Fibroblast of lung (primary cell): ENCODE measurements at regions not wholly inside any gene's neighbourhood (a gene's known extent, or its start where the extent isn't known, plus 50 kb on each side); places are given as distances from the start of the nearest gene placed in this dataset.

ENCODE experiments used
- DNase-seq, 2 donors: peaks; one replicate each; pipeline versions ENCODE4 v3.0.0 to v3.0.0-alpha.2; 2010; ENCODE audit warnings: low read depth in 2 of 2
- H2AFZ ChIP-seq: 2 replicates; pipeline ENCODE4 v1.5.1; 2012; ENCODE audit warnings: low read length, control low read depth, inconsistent platforms
- H3K27ac ChIP-seq: 2 replicates; pipeline ENCODE4 v1.5.1; 2011; ENCODE audit warnings: low read length, control low read depth; ENCODE audit not compliant: insufficient read depth
- H3K27me3 ChIP-seq: 2 replicates; pipeline ENCODE4 v1.5.1; 2011; ENCODE audit warnings: mild to moderate bottlenecking, low read length; ENCODE audit not compliant: control insufficient read depth, insufficient read depth
- H3K36me3 ChIP-seq: 2 replicates; pipeline ENCODE4 v1.5.1; 2011; ENCODE audit warnings: low read length; ENCODE audit not compliant: control insufficient read depth, insufficient read depth
- H3K4me1 ChIP-seq: 2 replicates; pipeline ENCODE4 v1.5.1; 2011; ENCODE audit warnings: low read length; ENCODE audit not compliant: control insufficient read depth, insufficient read depth; ENCODE audit errors: extremely low read depth
- H3K4me2 ChIP-seq: 2 replicates; pipeline ENCODE4 v1.5.1; 2011; ENCODE audit warnings: low read length, control low read depth; ENCODE audit not compliant: insufficient read depth; ENCODE audit errors: extremely low read depth
- H3K4me3 ChIP-seq, 4 experiments: fragments of 200-600 bp in 1 of 4; sonication (generic) in 1 of 4; replicated peaks in 1 of 4; 2 replicates each; pipeline ENCODE4 v1.5.1; 2011 to 2016; ENCODE audit warnings: low read length in 4 of 4, low read depth in 3 of 4, mild to moderate bottlenecking in 3 of 4, control low read depth in 2 of 4, inconsistent platforms in 1 of 4, mixed read lengths in 1 of 4; ENCODE audit not compliant: insufficient read depth in 1 of 4; ENCODE audit errors: control extremely low read depth in 1 of 4
- H3K79me2 ChIP-seq: 2 replicates; pipeline ENCODE4 v1.5.1; 2012; ENCODE audit warnings: mild to moderate bottlenecking, low read length, inconsistent platforms; ENCODE audit not compliant: control insufficient read depth, insufficient read depth
- H3K9ac ChIP-seq: 2 replicates; pipeline ENCODE4 v1.5.1; 2011; ENCODE audit warnings: mild to moderate bottlenecking, low read length, control low read depth; ENCODE audit not compliant: insufficient read depth
- H3K9me3 ChIP-seq: 2 replicates; pipeline ENCODE4 v1.5.1; 2012; ENCODE audit warnings: low read depth, low read length; ENCODE audit not compliant: control insufficient read depth, insufficient read depth
- H4K20me1 ChIP-seq: 2 replicates; pipeline ENCODE4 v1.5.1; 2011; ENCODE audit warnings: low read length; ENCODE audit not compliant: control insufficient read depth, insufficient read depth; ENCODE audit errors: extremely low read depth
- CTCF ChIP-seq, 2 donors: IDR thresholded peaks in 1 of 2; conservative IDR thresholded peaks in 1 of 2; 1 replicate in 1 of 2; 2 replicates in 1 of 2; pipeline ENCODE4 v1.5.1; 2011 to 2012; ENCODE audit warnings: low read length in 2 of 2, control low read depth in 1 of 2, inconsistent platforms in 1 of 2, low read depth in 1 of 2, mild to moderate bottlenecking in 1 of 2
- EZH2 ChIP-seq: IDR thresholded peaks from 2 replicates; pipeline ENCODE4 v1.5.1; 2012; ENCODE audit warnings: low read length, control low read depth, mild to moderate bottlenecking; ENCODE audit errors: missing control alignments

GRCh38 chr12:91928501-91928900 lies 217.1 kb downstream of the BTG1 start:
- H3K4me2 ChIP-seq = no peak overlapping the region
- no peak overlapping the region for H3K27ac ChIP-seq
- H3K4me1 ChIP-seq = no peaks in the 10 kb centered on the region
- no peaks in the 10 kb centered on the region for H3K9me3 ChIP-seq
- no peaks in the 10 kb centered on the region for H4K20me1 ChIP-seq
- H3K27me3 ChIP-seq = no peaks in the 10 kb centered on the region
- no peak overlapping the region for H3K9ac ChIP-seq
- H3K79me2 ChIP-seq = no peaks in the 10 kb centered on the region
- TF ChIP-seq EZH2 = no peak
- no peaks in the 10 kb centered on the region for H3K36me3 ChIP-seq
- H3K4me3 ChIP-seq = no peak overlapping the region
- H2AFZ ChIP-seq = no peak overlapping the region
- DNase-seq = no peak

DNA sequence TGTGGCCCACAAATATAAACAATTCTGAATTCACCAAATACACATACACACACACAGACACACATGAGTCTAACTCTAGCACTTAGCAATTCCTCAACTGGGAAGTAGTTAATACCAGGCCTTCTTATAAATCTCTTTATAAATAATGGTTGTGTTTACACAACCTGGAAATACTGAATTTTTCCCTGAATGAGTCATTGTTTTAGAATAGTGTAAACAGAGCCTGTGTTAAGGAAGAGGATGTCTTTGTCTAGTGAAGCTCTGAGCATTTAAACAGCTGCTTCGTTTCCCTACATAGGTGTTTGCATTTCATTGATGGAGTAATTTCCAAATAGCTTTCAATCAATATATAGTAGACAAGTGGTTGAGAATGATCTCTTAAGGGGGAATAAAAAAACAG lies 218.8 kb downstream of the BTG1 start:
- no peak for TF ChIP-seq CTCF (conservative IDR thresholded peaks at IDR 0.05 in 1 of 2, IDR thresholded peaks at IDR 0.05 in 1 of 2; ENCODE audit: low read depth in 1 of 2, low read length in 2 of 2)
- TF ChIP-seq EZH2 = no peak
- Histone ChIP-seq H3K4me2 (peak overlapping the region; percentile 23), H3K27ac (no peak overlapping the region), H3K36me3 (no peaks in the 10 kb centered on the region), H3K9ac (no peak overlapping the region), H3K27me3 (no peaks in the 10 kb centered on the region), H3K4me3 (no peak overlapping the region), H2AFZ (no peak overlapping the region), H3K4me1 (no peaks in the 10 kb centered on the region), H4K20me1 (no peaks in the 10 kb centered on the region), H3K9me3 (no peaks in the 10 kb centered on the region), H3K79me2 (no peaks in the 10 kb centered on the region)
- DNase-seq = peak; percentile 69 to 76

- DNase-seq = no peak
- H3K27me3 ChIP-seq = no peaks in the 10 kb centered on the region
- no peak overlapping the region for H3K27ac ChIP-seq
- no peak overlapping the region for H3K9ac ChIP-seq
- H4K20me1 ChIP-seq = no peaks in the 10 kb centered on the region
- H3K9me3 ChIP-seq = no peaks in the 10 kb centered on the region
- no peak overlapping the region for H3K4me2 ChIP-seq
- H3K79me2 ChIP-seq = no peaks in the 10 kb centered on the region
- no peak overlapping the region for H3K4me3 ChIP-seq
- H3K4me1 ChIP-seq = no peaks in the 10 kb centered on the region
- no peak overlapping the region for H2AFZ ChIP-seq
- H3K36me3 ChIP-seq = no peaks in the 10 kb centered on the region
- TF ChIP-seq EZH2 (no peak), CTCF (conservative IDR thresholded peaks at IDR 0.05 in 1 of 2, IDR thresholded peaks at IDR 0.05 in 1 of 2; ENCODE audit: low read depth in 1 of 2, low read length in 2 of 2) (no peak)
Observed at GRCh38 chr12:91924827-91925226, 220.8 kb downstream of the BTG1 start.

- H3K4me3 ChIP-seq = no peak overlapping the region
- TF ChIP-seq EZH2 (no peak), CTCF (conservative IDR thresholded peaks at IDR 0.05 in 1 of 2, IDR thresholded peaks at IDR 0.05 in 1 of 2; ENCODE audit: low read depth in 1 of 2, low read length in 2 of 2) (no peak)
- H3K79me2 ChIP-seq = no peaks in the 10 kb centered on the region
- no peak overlapping the region for H3K4me2 ChIP-seq
- no peak for DNase-seq
- no peaks in the 10 kb centered on the region for H3K27me3 ChIP-seq
- H3K36me3 ChIP-seq = no peaks in the 10 kb centered on the region
- H3K9ac ChIP-seq = no peak overlapping the region
- no peaks in the 10 kb centered on the region for H4K20me1 ChIP-seq
- H3K9me3 ChIP-seq = no peaks in the 10 kb centered on the region
- no peak overlapping the region for H3K27ac ChIP-seq
- H2AFZ ChIP-seq = no peak overlapping the region
- no peaks in the 10 kb centered on the region for H3K4me1 ChIP-seq
Observed at GRCh38 chr12:91923864-91924263, 221.8 kb downstream of the BTG1 start.
